Omental fat pad (tissue), 3 donors: ENCODE measurements at regions not wholly inside any gene's neighbourhood (a gene's known extent, or its start where the extent isn't known, plus 50 kb on each side); places are given as distances from the start of the nearest gene placed in this dataset.
"Not testable (repeated sequence)": the region's sequence is repeated elsewhere in the genome, so short reads cannot be mapped to it uniquely, and the experiment has no call there.

Source experiments
- ATAC-seq: fragments of 150-250 bp; one replicate; pipeline ENCODE4 v1.9.1; 2016; ENCODE audit warnings: mild to moderate bottlenecking, moderate library complexity; ENCODE audit not compliant: low FRiP score
- DNase-seq: peaks from one replicate; pipeline ENCODE4 v3.0.0-alpha.2; 2019; ENCODE audit warnings: low spot score
- TF ChIP-seq, protein P1 (sequence below), 3 donors: fragments of 450-650 bp; IDR thresholded peaks; one replicate each; pipeline ENCODE4 v1.5.1; 2016 to 2017; ENCODE audit warnings: antibody characterized with exemption in 3 of 3, mild to moderate bottlenecking in 3 of 3, moderate library complexity in 2 of 3

DNA sequence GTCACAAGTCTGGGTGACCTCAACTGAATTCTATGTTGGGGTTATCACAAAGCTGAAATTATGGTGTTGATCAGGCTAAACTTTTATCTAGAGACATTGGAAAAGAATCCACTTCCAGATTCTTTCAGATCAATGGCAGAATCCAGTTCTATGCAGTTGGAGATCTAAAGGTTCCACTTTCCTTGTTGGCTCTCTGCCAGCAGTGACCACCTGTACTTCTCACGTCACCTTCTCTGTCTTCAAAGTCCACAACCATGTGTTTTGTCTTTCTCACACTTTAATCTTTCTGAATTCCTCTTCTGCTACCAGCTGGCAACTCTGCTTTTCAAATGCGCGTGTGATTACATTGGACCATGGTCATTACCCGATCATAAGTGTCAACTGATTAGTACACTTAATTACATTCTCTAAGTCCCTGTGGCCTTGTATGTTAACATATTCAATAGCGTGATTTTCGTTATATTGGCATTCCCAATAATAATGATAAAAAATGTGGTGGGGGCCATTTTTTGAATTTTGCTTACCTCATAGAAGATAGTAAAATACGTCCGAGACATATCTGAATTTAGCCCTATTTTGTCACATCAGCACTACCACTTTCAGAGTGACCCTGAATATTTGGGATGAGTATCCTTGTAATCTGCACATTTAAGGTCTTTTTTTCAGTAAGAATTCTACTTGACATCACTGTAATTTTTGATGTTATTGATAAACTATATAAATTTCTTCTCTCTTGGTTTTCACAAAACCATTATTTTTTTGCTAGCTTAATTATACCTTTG is 73.7 kb upstream of the PRDM9 start:
- TF ChIP-seq, protein P1, sequence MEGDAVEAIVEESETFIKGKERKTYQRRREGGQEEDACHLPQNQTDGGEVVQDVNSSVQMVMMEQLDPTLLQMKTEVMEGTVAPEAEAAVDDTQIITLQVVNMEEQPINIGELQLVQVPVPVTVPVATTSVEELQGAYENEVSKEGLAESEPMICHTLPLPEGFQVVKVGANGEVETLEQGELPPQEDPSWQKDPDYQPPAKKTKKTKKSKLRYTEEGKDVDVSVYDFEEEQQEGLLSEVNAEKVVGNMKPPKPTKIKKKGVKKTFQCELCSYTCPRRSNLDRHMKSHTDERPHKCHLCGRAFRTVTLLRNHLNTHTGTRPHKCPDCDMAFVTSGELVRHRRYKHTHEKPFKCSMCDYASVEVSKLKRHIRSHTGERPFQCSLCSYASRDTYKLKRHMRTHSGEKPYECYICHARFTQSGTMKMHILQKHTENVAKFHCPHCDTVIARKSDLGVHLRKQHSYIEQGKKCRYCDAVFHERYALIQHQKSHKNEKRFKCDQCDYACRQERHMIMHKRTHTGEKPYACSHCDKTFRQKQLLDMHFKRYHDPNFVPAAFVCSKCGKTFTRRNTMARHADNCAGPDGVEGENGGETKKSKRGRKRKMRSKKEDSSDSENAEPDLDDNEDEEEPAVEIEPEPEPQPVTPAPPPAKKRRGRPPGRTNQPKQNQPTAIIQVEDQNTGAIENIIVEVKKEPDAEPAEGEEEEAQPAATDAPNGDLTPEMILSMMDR (IDR thresholded peaks at IDR 0.05): no peak
- DNase-seq (no peak), ATAC-seq (no peak)

DNA sequence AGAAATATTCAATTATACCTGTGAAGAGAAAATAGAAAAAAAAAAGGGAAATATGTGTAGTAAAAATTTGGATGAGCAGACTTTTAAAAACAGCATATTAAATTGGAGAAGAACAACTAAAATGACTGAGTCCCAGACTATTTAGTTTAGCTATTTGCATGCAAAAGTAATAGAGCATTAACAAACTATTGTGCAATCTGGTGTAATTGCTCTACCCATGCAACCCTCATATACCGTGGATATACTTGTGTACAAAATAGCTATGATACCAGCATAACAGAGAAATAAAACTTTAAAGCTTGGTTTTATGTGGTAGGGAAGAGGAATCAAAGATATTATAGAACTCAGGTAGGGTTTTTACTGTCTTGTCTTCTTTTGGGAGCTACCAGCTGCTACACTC is 78.7 kb upstream of the PRDM9 start:
- TF ChIP-seq, protein P1 (IDR thresholded peaks at IDR 0.05): no peak
- DNase-seq: no peak
- no peak for ATAC-seq

- ATAC-seq, DNase-seq: not testable (repeated sequence)
Measured at GRCh38 chr5:23420214-23420613, 87.2 kb upstream of the PRDM9 start.

DNA sequence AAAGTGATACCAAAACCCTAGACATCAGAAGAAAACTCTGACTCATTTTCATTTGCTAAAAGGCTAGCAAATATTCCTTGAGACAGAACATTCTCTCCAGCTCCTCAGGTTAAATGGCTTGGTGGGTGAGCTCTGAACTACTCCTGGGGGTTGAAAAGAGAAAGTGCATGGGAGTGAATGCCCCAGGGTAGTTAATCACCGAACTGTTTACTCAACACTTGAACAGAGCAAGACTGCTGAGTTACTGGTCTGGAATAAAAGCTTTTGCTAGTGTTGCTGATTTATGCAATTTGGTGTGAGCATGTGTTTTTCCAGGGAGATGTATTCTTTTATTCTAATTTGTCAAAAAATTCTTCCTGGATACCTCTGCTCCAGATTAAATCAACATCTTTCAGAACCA is 88.3 kb upstream of the PRDM9 start:
- ATAC-seq (no peak), DNase-seq (no peak)
- TF ChIP-seq, protein P1 (IDR thresholded peaks at IDR 0.05): no peak

DNA sequence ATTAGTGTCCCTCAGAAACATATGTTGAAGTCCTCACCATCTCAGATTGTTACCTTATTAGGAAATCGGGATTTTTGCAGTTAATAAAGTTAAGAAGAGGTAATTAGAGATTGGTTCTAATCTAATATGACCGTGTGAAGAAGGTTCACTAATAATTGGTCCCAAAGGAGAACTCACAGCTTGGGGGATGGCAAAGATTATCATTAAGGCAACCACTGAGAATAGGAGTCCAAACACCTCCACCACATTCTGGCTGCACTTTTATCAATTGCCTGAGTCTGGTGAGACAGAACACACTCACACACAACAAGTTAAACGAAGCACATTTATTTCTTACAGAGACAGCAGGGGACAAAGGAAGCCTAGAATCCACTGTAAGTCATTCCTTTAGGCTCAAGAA is 94.9 kb upstream of the PRDM9 start:
- ATAC-seq (no peak), DNase-seq (no peak)
- TF ChIP-seq, protein P1 (IDR thresholded peaks at IDR 0.05): no peak

DNA sequence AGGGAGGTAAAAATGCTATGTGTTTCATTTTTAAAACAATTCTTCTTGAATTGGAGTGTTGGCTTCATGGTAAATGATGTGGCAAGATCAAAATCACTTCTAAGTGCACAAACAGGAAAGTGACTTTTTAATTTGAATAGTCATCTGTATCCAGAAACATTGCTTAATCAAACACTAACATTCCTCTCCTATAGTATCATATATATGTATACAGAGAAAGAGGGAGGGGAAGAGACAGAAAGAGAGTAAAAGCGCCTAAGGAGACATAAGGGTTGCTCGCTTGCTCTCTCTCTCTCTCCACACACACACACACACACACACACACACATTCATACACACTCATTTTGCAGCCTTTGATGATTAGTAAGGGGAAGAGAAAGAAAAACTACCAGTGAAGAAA is 95.4 kb upstream of the PRDM9 start:
- no peak for ATAC-seq
- TF ChIP-seq, protein P1 (IDR thresholded peaks at IDR 0.05): no peak
- DNase-seq: no peak

- TF ChIP-seq, protein P1 (IDR thresholded peaks at IDR 0.05): no peak
- DNase-seq (no peak), ATAC-seq (no peak)
Measured at GRCh38 chr5:23411200-23411599, 96.2 kb upstream of the PRDM9 start.

DNA sequence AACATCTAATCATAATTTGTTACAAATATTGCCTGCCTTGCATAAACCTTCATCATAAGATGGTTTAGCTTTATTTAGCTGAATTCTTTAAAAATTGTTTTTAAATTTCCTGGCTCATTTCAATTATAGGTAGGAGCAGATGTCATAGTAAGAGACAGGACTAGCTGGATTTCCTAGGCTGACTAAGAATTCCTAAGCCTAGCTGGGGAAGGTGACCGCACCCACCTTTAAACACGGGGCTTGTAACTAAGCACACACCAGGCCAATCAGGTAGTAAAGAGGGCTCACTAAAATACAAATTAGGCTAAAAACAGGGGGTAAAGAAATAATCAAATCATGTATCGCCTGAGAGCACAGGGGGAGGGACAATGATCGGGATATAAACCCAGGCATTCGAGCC is 96.6 kb upstream of the PRDM9 start:
- not testable (repeated sequence) for DNase-seq, ATAC-seq
